Stomach (tissue), 8 donors: ENCODE measurements at regions not wholly inside any gene's neighbourhood (a gene's known extent, or its start where the extent isn't known, plus 50 kb on each side); places are given as distances from the start of the nearest gene placed in this dataset.

Experiments
- DNase-seq, 2 donors: peaks; one replicate each; pipeline versions ENCODE4 v3.0.0 to v3.0.0-alpha.2; 2013 to 2019
- H3K27ac ChIP-seq, 5 donors: fragments of 200-600 bp in 4 of 5; sonication (generic) in 4 of 5; one replicate each; pipeline ENCODE4 v1.5.1; 2013 to 2019; ENCODE audit warnings: mild to moderate bottlenecking in 1 of 5, moderate library complexity in 1 of 5
- H3K27me3 ChIP-seq, 3 donors: fragments of 200-600 bp; sonication (generic); one replicate each; pipeline ENCODE4 v1.5.1; 2017 to 2019; ENCODE audit warnings: mixed run types in 1 of 3
- H3K36me3 ChIP-seq, 4 donors: fragments of 200-600 bp; sonication (generic); 1 replicate in 3 of 4; 2 replicates in 1 of 4; pipeline ENCODE4 v1.5.1; 2016 to 2019
- H3K4me1 ChIP-seq, 4 donors: fragments of 200-600 bp; sonication (generic); one replicate each; pipeline ENCODE4 v1.5.1; 2016 to 2019
- H3K4me3 ChIP-seq, 4 donors: fragments of 200-600 bp; sonication (generic) in 3 of 4; one replicate each; pipeline ENCODE4 v1.5.1; 2016 to 2019; ENCODE audit warnings: mild to moderate bottlenecking in 1 of 4
- H3K9me3 ChIP-seq, 4 donors: fragments of 200-600 bp; sonication (generic); one replicate each; pipeline ENCODE4 v1.5.1; 2016 to 2019
- EP300 ChIP-seq: sonication (generic); formaldehyde crosslinking; IDR thresholded peaks from one replicate; pipeline ENCODE4 v1.6.1; 2017; ENCODE audit warnings: antibody characterized with exemption
- POLR2A ChIP-seq, 4 donors: fragments of 450-650 bp; IDR thresholded peaks; one replicate each; pipeline ENCODE4 v1.6.1; 2016; ENCODE audit warnings: antibody characterized with exemption in 4 of 4, control low read depth in 2 of 4, mild to moderate bottlenecking in 1 of 4, moderate library complexity in 1 of 4
- POLR2AphosphoS5 ChIP-seq, 3 donors: sonication (generic); formaldehyde crosslinking; IDR thresholded peaks; one replicate each; pipeline ENCODE4 v1.6.1; 2016; ENCODE audit warnings: antibody characterized with exemption in 3 of 3
- WGBS, 5 donors: extraction: QIAGEN DNeasy Blood & Tissue Kit in 3 of 5; methylation state at CpG; one replicate each; pipeline versions ENCODE4 v1.1.5 to v1.1.7; 2013 to 2018; 5-methylcytosine and 5-hydroxymethylcytosine counted together
- intact Hi-C: fragments of 100-400 bp; cut with DNase I; formaldehyde crosslinking; loops from one replicate; pipeline ENCODE4 v1.15.1; 2023; ENCODE audit warnings: low total_unique reads
- TF ChIP-seq, protein P1 (sequence below), 7 experiments: fragments of 450-650 bp in 4 of 7; fragments of 200-600 bp in 3 of 7; sonication (generic) in 3 of 7; IDR thresholded peaks; one replicate each; pipeline ENCODE4 v1.5.1; 2016 to 2019; ENCODE audit warnings: antibody characterized with exemption in 7 of 7, control low read depth in 2 of 7, mild to moderate bottlenecking in 1 of 7
- donor health status: healthy with polysubstance abuse.
- donor health status: Bipolar disorder and iron deficiency.
- donor health status: healthy.

DNA sequence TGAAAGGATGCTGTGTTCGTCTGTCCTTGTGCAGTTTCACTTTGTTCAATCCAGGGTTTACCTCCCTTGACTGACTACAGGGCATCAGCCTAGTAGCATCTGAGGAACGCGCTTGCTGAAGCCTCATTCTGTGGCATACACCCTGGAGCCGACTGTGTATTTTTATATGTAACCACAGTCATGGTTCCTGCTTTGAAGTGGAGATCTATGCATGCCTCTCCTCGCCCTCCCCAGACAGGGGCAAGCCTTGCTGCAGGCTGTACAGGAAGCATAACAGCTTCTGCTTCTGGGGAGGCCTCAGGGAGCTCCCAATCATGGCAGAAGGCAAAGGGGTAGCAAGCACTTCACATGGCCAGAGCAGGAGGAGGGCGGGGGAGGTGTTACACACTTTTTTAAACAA lies 262.1 kb downstream of the BCL11B start:
- Histone ChIP-seq H3K4me3 (no peak overlapping the region), H3K27me3 (peaks cover 0 to 16% (median 0%) of the 10 kb centered on the region in 3 donors), H3K9me3 (no peaks in the 10 kb centered on the region), H3K4me1 (no peaks in the 10 kb centered on the region), H3K36me3 (no peaks in the 10 kb centered on the region), H3K27ac (no peak overlapping the region)
- intact Hi-C loops = no loop called here
- TF ChIP-seq EP300 (no peak), POLR2A (IDR thresholded peaks at IDR 0.05) (no peak)
- TF ChIP-seq, protein P1, sequence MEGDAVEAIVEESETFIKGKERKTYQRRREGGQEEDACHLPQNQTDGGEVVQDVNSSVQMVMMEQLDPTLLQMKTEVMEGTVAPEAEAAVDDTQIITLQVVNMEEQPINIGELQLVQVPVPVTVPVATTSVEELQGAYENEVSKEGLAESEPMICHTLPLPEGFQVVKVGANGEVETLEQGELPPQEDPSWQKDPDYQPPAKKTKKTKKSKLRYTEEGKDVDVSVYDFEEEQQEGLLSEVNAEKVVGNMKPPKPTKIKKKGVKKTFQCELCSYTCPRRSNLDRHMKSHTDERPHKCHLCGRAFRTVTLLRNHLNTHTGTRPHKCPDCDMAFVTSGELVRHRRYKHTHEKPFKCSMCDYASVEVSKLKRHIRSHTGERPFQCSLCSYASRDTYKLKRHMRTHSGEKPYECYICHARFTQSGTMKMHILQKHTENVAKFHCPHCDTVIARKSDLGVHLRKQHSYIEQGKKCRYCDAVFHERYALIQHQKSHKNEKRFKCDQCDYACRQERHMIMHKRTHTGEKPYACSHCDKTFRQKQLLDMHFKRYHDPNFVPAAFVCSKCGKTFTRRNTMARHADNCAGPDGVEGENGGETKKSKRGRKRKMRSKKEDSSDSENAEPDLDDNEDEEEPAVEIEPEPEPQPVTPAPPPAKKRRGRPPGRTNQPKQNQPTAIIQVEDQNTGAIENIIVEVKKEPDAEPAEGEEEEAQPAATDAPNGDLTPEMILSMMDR (IDR thresholded peaks at IDR 0.05) = no peak
- WGBS, 5 donors = 64 to 81% (median 77%) methylated on average over 6 of the region's 6 CpGs
- no peak for DNase-seq

DNA sequence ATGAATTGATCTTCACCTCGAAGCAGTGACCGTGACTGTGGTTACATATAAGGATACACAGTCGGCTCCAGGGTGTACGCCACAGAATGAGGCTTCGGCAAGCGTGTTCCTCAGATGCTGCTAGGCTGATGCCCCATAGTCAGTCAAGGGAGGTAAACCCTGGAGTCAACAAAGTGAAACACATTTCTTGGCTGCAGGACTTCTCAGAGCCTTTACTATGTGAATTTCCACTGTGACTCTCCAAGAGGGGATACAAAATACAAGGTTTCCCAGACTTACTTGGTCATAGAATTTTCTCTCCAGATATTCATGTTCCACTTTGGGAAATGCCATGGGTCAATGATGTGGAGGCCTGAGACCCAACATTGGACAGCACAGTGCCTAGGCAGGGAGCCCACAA lies 260.6 kb downstream of the BCL11B start:
- no peak for TF ChIP-seq EP300
- no peak for TF ChIP-seq POLR2AphosphoS5 (IDR thresholded peaks at IDR 0.05)
- TF ChIP-seq, protein P1 (IDR thresholded peaks at IDR 0.05) = no peak
- no peak for TF ChIP-seq POLR2A (IDR thresholded peaks at IDR 0.05)
- Histone ChIP-seq H3K27me3 (peaks cover 0 to 16% (median 0%) of the 10 kb centered on the region in 3 donors), H3K27ac (no peak overlapping the region), H3K4me3 (no peak overlapping the region), H3K4me1 (no peaks in the 10 kb centered on the region), H3K9me3 (no peaks in the 10 kb centered on the region), H3K36me3 (no peaks in the 10 kb centered on the region)
- DNase-seq = no peak
- WGBS, 5 donors = 85 to 97% (median 91%) methylated on average over 6 of the region's 6 CpGs; no CpG with 5 or more reads in 1 of the 5 donors
- intact Hi-C loops = no loop called here

DNA sequence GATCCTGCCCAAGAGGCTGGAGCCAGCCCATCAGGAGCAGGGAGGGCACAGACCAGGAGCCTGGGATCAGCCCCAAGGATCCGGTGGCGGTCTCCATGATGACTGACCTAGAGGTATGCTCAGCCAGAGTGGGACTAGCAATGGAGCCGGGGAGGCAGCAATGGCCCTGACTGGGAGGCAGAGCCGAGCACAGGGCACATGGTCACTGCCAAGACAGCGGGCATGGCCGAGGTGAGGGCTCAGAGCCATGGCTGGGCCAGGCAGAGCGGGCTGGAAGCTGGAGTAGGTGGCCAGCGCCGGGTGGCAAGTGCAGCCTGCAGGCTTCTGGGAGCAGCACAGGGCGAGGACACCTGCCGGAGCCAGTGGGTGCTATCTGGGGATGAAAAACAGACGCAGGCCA lies 259.3 kb downstream of the BCL11B start:
- DNase-seq = no peak
- Histone ChIP-seq H3K27ac (no peak overlapping the region), H3K4me3 (no peak overlapping the region), H3K9me3 (no peaks in the 10 kb centered on the region), H3K4me1 (no peaks in the 10 kb centered on the region), H3K36me3 (no peaks in the 10 kb centered on the region), H3K27me3 (peaks cover 0 to 11% (median 0%) of the 10 kb centered on the region in 3 donors)
- WGBS, 5 donors = 80 to 87% (median 85%) methylated on average over 9 to 12 of the region's 12 CpGs
- TF ChIP-seq POLR2A (IDR thresholded peaks at IDR 0.05) (no peak), POLR2AphosphoS5 (IDR thresholded peaks at IDR 0.05) (no peak), EP300 (no peak)
- TF ChIP-seq, protein P1 (IDR thresholded peaks at IDR 0.05) = no peak
- intact Hi-C loops = no loop called here

DNA sequence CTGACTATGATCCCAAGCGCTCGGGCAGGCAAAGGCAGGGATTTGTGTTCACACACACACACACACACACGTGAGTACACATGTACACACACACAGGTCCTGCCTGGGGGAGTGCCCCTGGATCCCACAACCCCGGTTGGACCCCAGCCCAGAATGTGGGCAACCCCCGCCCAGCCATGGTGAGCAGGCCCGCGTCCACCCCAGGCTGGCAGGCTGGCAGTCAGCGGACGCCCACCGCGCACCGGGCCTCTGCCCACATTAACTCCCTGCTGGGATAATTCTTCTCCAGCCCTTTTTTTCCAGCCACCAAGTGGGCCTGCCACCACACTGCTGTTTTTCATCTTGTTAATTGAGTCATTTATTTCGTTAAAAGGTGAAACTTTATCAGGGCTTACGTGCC lies 256.2 kb downstream of the BCL11B start:
- no peaks in the 10 kb centered on the region for H3K36me3 ChIP-seq
- H3K27ac ChIP-seq = no peak overlapping the region
- whole genome bisulfite sequencing, 5 donors = 50 to 80% (median 63%) methylated on average over 13 to 14 of the region's 14 CpGs
- no peak overlapping the region for H3K4me3 ChIP-seq
- intact Hi-C loops = no loop called here
- DNase-seq = no peak
- TF ChIP-seq EP300 (no peak), POLR2AphosphoS5 (IDR thresholded peaks at IDR 0.05) (no peak), POLR2A (IDR thresholded peaks at IDR 0.05) (no peak)
- TF ChIP-seq, protein P1 (IDR thresholded peaks at IDR 0.05) = no peak
- H3K9me3 ChIP-seq = no peaks in the 10 kb centered on the region
- H3K4me1 ChIP-seq = no peaks in the 10 kb centered on the region
- H3K27me3 ChIP-seq = no peaks in the 10 kb centered on the region
